ENCODE measurements at regions not wholly inside any gene's neighbourhood (a gene's known extent, or its start where the extent isn't known, plus 50 kb on each side); places are given as distances from the start of the nearest gene placed in this dataset.

DNA sequence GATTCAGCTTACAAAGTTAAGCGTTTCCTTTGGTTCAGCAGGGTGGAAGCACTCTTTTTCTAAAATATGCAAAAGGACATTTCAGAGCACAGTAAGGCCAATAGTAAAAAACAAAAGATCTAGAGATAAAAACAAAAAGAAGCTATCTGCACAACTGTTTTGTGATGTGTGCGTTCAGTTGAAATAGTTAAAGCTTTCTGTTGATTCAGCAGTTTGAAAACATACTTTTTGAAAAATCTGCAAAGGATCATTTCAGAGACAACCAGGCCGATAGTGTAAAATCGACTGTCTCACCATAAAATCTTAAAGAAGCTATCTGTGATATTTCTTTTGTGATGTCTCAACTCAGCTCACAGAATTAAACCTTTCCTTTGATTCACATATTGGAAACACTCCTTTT is 300.0 kb upstream of the ALG10B start:
- H3K27ac ChIP-seq = no peak overlapping the region
- no peaks in the 10 kb centered on the region for H3K36me3 ChIP-seq (replicated peaks; ENCODE audit: insufficient read depth, low read depth)
- H3K79me2 ChIP-seq = no peaks in the 10 kb centered on the region
- no peak overlapping the region for H2AFZ ChIP-seq
- no peaks in the 10 kb centered on the region for H3K27me3 ChIP-seq
- H4K20me1 ChIP-seq (ENCODE audit: insufficient read depth, poor library complexity, severe bottlenecking) = no peaks in the 10 kb centered on the region
- H3K4me3 ChIP-seq = no peak overlapping the region
- TF ChIP-seq CTCF (IDR thresholded peaks at IDR 0.05; ENCODE audit: poor library complexity) (no peak), EZH2phosphoT487 (IDR thresholded peaks at IDR 0.05; ENCODE audit: low read depth, severe bottlenecking, unreplicated experiment) (no peak), EZH2 (IDR thresholded peaks at IDR 0.05; ENCODE audit: borderline replicate concordance) (no peak)
- no peak for DNase-seq (ENCODE audit: low spot score)
- H3K9me3 ChIP-seq (ENCODE audit: low read depth) = peaks cover 15% of the 10 kb centered on the region
- no peaks in the 10 kb centered on the region for H3K4me1 ChIP-seq (ENCODE audit: insufficient read depth)
- no peak overlapping the region for H3K4me2 ChIP-seq
- H3K9me2 ChIP-seq (replicated peaks; ENCODE audit: insufficient read depth) = no peaks in the 10 kb centered on the region
- WGBS (ENCODE audit: low lambda C conversion rate, missing lambda C conversion rate) = 69% methylated on average over 4 of the region's 4 CpGs

- 26% methylated on average over 1 of the region's 1 CpG for WGBS (ENCODE audit: low lambda C conversion rate, missing lambda C conversion rate)
These were observed 290.7 kb upstream of the ALG10B start for GRCh38 chr12:38025916-38026315.

DNA sequence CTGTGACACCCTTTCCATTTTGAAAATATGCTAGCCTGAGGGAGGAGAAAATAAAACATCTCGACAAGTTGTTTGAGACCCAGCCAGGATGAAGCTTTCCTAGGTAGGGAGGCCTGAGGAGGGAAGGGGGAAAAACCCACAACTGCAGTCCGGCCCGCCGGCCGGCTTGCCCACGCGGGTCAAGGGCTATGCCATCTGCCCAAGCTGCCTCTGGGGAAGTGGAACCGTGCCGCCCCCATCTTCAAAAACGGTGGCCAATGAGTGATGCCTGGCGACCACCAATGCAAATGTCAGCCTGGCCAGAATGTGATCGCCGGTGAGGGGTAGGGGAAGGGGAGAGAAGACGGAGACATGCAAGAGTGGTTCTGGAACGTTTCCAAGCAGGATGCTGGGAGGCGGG is 263.5 kb upstream of the ALG10B start:
- no peaks in the 10 kb centered on the region for H3K4me1 ChIP-seq (ENCODE audit: insufficient read depth)
- no peak overlapping the region for H2AFZ ChIP-seq
- DNase-seq (ENCODE audit: low spot score) = no peak
- H3K36me3 ChIP-seq (replicated peaks; ENCODE audit: insufficient read depth, low read depth) = no peaks in the 10 kb centered on the region
- no peaks in the 10 kb centered on the region for H3K79me2 ChIP-seq
- no peak overlapping the region for H3K4me3 ChIP-seq
- TF ChIP-seq CTCF (IDR thresholded peaks at IDR 0.05; ENCODE audit: poor library complexity) (no peak), EZH2phosphoT487 (IDR thresholded peaks at IDR 0.05; ENCODE audit: low read depth, severe bottlenecking, unreplicated experiment) (no peak), EZH2 (IDR thresholded peaks at IDR 0.05; ENCODE audit: borderline replicate concordance) (no peak)
- H3K9me2 ChIP-seq (replicated peaks; ENCODE audit: insufficient read depth) = no peaks in the 10 kb centered on the region
- H3K27me3 ChIP-seq = no peaks in the 10 kb centered on the region
- peaks cover 3% of the 10 kb centered on the region for H3K9me3 ChIP-seq (ENCODE audit: low read depth)
- no peak overlapping the region for H3K27ac ChIP-seq
- WGBS (ENCODE audit: low lambda C conversion rate, missing lambda C conversion rate) = 86% methylated on average over 14 of the region's 16 CpGs
- H3K4me2 ChIP-seq = no peak overlapping the region
- H4K20me1 ChIP-seq (ENCODE audit: insufficient read depth, poor library complexity, severe bottlenecking) = no peaks in the 10 kb centered on the region

More at GRCh38 chr12:38025916-38026315, 290.7 kb upstream of the ALG10B start:
- no peak for DNase-seq (ENCODE audit: low spot score)
- Histone ChIP-seq H3K4me3 (no peak overlapping the region), H3K4me1 (ENCODE audit: insufficient read depth) (no peaks in the 10 kb centered on the region), H3K79me2 (no peaks in the 10 kb centered on the region), H3K9me3 (ENCODE audit: low read depth) (peaks cover 13% of the 10 kb centered on the region), H3K9me2 (replicated peaks; ENCODE audit: insufficient read depth) (no peaks in the 10 kb centered on the region), H2AFZ (no peak overlapping the region), H4K20me1 (ENCODE audit: insufficient read depth, poor library complexity, severe bottlenecking) (no peaks in the 10 kb centered on the region), H3K36me3 (replicated peaks; ENCODE audit: insufficient read depth, low read depth) (no peaks in the 10 kb centered on the region), H3K4me2 (no peak overlapping the region), H3K27ac (no peak overlapping the region), H3K27me3 (no peaks in the 10 kb centered on the region)
- TF ChIP-seq EZH2phosphoT487 (IDR thresholded peaks at IDR 0.05; ENCODE audit: low read depth, severe bottlenecking, unreplicated experiment) (no peak), CTCF (IDR thresholded peaks at IDR 0.05; ENCODE audit: poor library complexity) (no peak), EZH2 (IDR thresholded peaks at IDR 0.05; ENCODE audit: borderline replicate concordance) (no peak)
